MM.1S (cell line): ENCODE measurements at regions not wholly inside any gene's neighbourhood (a gene's known extent, or its start where the extent isn't known, plus 50 kb on each side); places are given as distances from the start of the nearest gene placed in this dataset.

ENCODE experiments used
- DNase-seq: peaks from one replicate; pipeline ENCODE4 v3.0.0-alpha.2; 2015
- H2AFZ ChIP-seq: fragments of 300-600 bp; sonication (generic); 2 replicates; pipeline ENCODE4 v1.6.0; 2016; ENCODE audit warnings: antibody characterized with exemption, low read length
- H3F3A ChIP-seq: fragments of 300-600 bp; sonication (generic); 2 replicates; pipeline ENCODE4 v1.6.1; 2016; ENCODE audit warnings: mild to moderate bottlenecking, antibody characterized with exemption, low read length, moderate library complexity, mixed read lengths; ENCODE audit not compliant: insufficient read depth
- H3K27ac ChIP-seq: fragments of 300-600 bp; sonication (generic); 2 replicates; pipeline ENCODE4 v1.5.1; 2016; ENCODE audit warnings: mild to moderate bottlenecking, low read length
- H3K27me3 ChIP-seq: fragments of 300-600 bp; sonication (generic); replicated peaks from 2 replicates; pipeline ENCODE4 v1.6.0; 2016; ENCODE audit warnings: low read length; ENCODE audit not compliant: insufficient read depth
- H3K36me3 ChIP-seq: fragments of 300-600 bp; sonication (generic); replicated peaks from 2 replicates; pipeline ENCODE4 v1.6.1; 2016; ENCODE audit warnings: mild to moderate bottlenecking, low read length, mixed read lengths; ENCODE audit not compliant: insufficient read depth
- H3K4me1 ChIP-seq: fragments of 300-600 bp; sonication (generic); 2 replicates; pipeline ENCODE4 v1.6.1; 2016; ENCODE audit warnings: low read length, mixed read lengths
- H3K4me2 ChIP-seq: fragments of 300-600 bp; sonication (generic); 2 replicates; pipeline ENCODE4 v1.6.0; 2016; ENCODE audit warnings: low read depth, low read length
- H3K4me3 ChIP-seq: fragments of 300-600 bp; sonication (generic); 2 replicates; pipeline ENCODE4 v1.5.1; 2016; ENCODE audit warnings: low read length, mixed read lengths
- H3K79me2 ChIP-seq: fragments of 300-600 bp; sonication (generic); 2 replicates; pipeline ENCODE4 v1.6.1; 2016; ENCODE audit warnings: mixed run types, low read length, mixed read lengths
- H3K9ac ChIP-seq: fragments of 300-600 bp; sonication (generic); 2 replicates; pipeline ENCODE4 v1.6.1; 2016; ENCODE audit warnings: low read length, mixed read lengths
- H3K9me2 ChIP-seq: fragments of 300-600 bp; sonication (generic); replicated peaks from 2 replicates; pipeline ENCODE4 v1.6.1; 2016; ENCODE audit warnings: mild to moderate bottlenecking, low read length, mixed read lengths; ENCODE audit not compliant: insufficient read depth
- H3K9me3 ChIP-seq: fragments of 300-600 bp; sonication (generic); replicated peaks from 2 replicates; pipeline ENCODE4 v1.6.1; 2016; ENCODE audit warnings: mild to moderate bottlenecking, low read length, mixed read lengths; ENCODE audit not compliant: insufficient read depth
- H4K20me1 ChIP-seq: fragments of 300-600 bp; sonication (generic); 2 replicates; pipeline ENCODE4 v1.6.1; 2016; ENCODE audit warnings: mild to moderate bottlenecking, low read length, moderate library complexity, mixed read lengths; ENCODE audit not compliant: insufficient read depth
- EZH2 ChIP-seq: fragments of 300-600 bp; sonication (generic); optimal IDR thresholded peaks from 2 replicates; pipeline ENCODE3; 2017; ENCODE audit warnings: low read depth, mild to moderate bottlenecking, antibody characterized with exemption, low read length, mixed read lengths
- EZH2phosphoT487 ChIP-seq: fragments of 300-600 bp; sonication (generic); IDR thresholded peaks from 2 replicates; pipeline ENCODE4 v1.6.1; 2018; ENCODE audit warnings: antibody characterized with exemption, low read length
- TF ChIP-seq, protein P1 (sequence below): fragments of 300-600 bp; sonication (generic); IDR thresholded peaks from 2 replicates; pipeline ENCODE4 v1.5.1; 2016; ENCODE audit warnings: antibody characterized with exemption, low read length, mixed read lengths

DNA sequence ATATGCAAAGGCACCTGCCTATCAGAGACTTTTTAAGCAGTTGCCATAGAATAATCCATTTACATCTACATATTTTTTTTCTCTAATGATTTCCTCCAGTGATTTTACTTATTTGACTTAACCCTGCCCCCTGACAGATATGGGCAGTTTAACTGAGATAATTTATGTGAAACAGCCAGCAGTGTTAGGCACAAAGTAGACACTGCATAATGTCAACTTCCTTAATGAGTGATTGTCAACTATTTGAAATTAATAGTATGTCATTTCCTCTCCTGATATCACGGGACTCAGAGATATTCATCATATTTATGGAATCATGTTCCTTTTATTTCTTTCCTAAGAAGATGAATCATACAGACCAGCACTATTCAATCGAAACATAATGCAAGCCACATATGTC, 179.9 kb upstream of the ATP10A start:
- no peak overlapping the region for H3K4me2 ChIP-seq
- H3K9ac ChIP-seq, result no peak overlapping the region
- no peaks in the 10 kb centered on the region for H3K27me3 ChIP-seq
- no peak overlapping the region for H3K27ac ChIP-seq
- no peaks in the 10 kb centered on the region for H4K20me1 ChIP-seq
- H2AFZ ChIP-seq, result no peak overlapping the region
- no peak overlapping the region for H3K4me3 ChIP-seq
- H3K79me2 ChIP-seq, result no peaks in the 10 kb centered on the region
- H3F3A ChIP-seq, result no peaks in the 10 kb centered on the region
- TF ChIP-seq EZH2phosphoT487 (no peak), EZH2 (no peak)
- TF ChIP-seq, protein P1, sequence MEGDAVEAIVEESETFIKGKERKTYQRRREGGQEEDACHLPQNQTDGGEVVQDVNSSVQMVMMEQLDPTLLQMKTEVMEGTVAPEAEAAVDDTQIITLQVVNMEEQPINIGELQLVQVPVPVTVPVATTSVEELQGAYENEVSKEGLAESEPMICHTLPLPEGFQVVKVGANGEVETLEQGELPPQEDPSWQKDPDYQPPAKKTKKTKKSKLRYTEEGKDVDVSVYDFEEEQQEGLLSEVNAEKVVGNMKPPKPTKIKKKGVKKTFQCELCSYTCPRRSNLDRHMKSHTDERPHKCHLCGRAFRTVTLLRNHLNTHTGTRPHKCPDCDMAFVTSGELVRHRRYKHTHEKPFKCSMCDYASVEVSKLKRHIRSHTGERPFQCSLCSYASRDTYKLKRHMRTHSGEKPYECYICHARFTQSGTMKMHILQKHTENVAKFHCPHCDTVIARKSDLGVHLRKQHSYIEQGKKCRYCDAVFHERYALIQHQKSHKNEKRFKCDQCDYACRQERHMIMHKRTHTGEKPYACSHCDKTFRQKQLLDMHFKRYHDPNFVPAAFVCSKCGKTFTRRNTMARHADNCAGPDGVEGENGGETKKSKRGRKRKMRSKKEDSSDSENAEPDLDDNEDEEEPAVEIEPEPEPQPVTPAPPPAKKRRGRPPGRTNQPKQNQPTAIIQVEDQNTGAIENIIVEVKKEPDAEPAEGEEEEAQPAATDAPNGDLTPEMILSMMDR, result no peak
- no peak for DNase-seq
- H3K9me2 ChIP-seq, result no peaks in the 10 kb centered on the region
- H3K9me3 ChIP-seq, result no peaks in the 10 kb centered on the region
- H3K36me3 ChIP-seq, result no peaks in the 10 kb centered on the region
- H3K4me1 ChIP-seq, result no peaks in the 10 kb centered on the region

DNA sequence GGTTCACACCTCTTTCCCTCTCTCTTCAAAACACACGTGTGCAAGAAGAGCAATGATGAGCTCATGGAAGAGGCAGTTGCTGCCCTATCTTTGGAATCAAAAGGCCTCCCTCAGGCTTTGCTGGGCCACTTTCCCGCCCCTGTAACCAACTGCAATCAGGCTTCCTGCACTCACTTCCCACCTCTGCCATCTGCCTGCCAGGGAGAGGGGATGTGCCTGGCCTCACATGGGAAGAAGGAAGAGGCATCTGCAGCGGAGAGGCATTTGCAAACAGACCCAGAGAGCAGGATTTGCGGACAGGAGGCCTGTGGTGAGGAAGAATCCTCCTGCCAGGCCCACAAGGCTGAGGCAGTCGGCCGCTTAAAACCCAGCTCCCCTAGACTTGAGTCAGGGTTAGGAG, 175.6 kb upstream of the ATP10A start:
- Histone ChIP-seq H3K9me3 (no peaks in the 10 kb centered on the region), H3K4me3 (no peak overlapping the region), H3K4me1 (no peaks in the 10 kb centered on the region), H3K27me3 (no peaks in the 10 kb centered on the region), H3K36me3 (no peaks in the 10 kb centered on the region), H3K27ac (no peak overlapping the region), H2AFZ (no peak overlapping the region), H3K4me2 (no peak overlapping the region), H4K20me1 (no peaks in the 10 kb centered on the region), H3K9me2 (no peaks in the 10 kb centered on the region), H3K9ac (no peak overlapping the region), H3K79me2 (no peaks in the 10 kb centered on the region), H3F3A (no peaks in the 10 kb centered on the region)
- TF ChIP-seq EZH2 (no peak), EZH2phosphoT487 (no peak)
- TF ChIP-seq, protein P1, result no peak
- DNase-seq, result no peak

DNA sequence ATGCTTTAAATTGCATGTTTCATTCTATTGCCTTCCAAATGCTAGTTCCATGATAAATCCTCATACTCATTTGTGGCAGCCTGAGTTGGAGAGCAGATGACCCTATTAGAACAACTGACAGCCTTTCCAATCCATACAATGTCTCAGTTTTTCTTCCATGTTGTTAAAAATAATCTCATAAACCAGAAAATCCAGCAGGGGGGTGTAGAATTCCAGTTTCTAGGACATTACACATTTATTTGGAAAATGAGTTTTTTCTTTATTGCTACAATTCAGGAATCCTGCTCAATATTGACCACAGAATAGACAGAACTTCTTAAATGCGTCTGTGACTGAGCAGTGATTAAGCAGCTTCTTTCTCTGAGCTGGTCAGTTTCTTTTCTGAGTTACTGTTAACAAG, 174.2 kb upstream of the ATP10A start:
- H3K27ac ChIP-seq, result no peak overlapping the region
- no peak overlapping the region for H3K9ac ChIP-seq
- no peak overlapping the region for H3K4me2 ChIP-seq
- H3F3A ChIP-seq, result no peaks in the 10 kb centered on the region
- H3K79me2 ChIP-seq, result no peaks in the 10 kb centered on the region
- no peaks in the 10 kb centered on the region for H3K36me3 ChIP-seq
- no peaks in the 10 kb centered on the region for H3K9me2 ChIP-seq
- H2AFZ ChIP-seq, result no peak overlapping the region
- H3K9me3 ChIP-seq, result no peaks in the 10 kb centered on the region
- no peaks in the 10 kb centered on the region for H4K20me1 ChIP-seq
- H3K4me3 ChIP-seq, result no peak overlapping the region
- H3K27me3 ChIP-seq, result no peaks in the 10 kb centered on the region
- DNase-seq, result no peak
- H3K4me1 ChIP-seq, result no peaks in the 10 kb centered on the region
- TF ChIP-seq EZH2, result no peak
- TF ChIP-seq EZH2phosphoT487, result no peak
- TF ChIP-seq, protein P1, result no peak

DNA sequence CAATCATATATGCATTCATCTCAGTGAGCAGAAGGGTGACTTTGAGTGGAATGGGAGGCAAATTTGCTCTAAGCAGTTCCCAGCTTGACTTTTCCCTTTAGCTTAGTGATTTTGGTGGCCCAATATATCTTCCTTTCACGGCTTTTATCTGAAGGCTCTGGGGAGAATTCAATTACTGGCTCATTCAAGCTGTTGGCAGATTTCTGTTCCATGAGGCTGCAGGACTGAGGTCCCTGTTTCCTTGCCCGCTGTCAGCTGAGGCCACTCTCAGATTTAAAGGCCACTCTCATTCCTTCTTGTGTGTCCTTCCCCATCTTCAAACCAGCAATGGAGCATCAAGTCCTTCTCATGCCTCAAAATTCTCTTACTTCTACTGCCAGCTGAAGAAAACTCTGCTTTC, 170.4 kb upstream of the ATP10A start:
- no peak overlapping the region for H3K4me3 ChIP-seq
- no peaks in the 10 kb centered on the region for H3K9me2 ChIP-seq
- H3F3A ChIP-seq, result no peaks in the 10 kb centered on the region
- no peaks in the 10 kb centered on the region for H4K20me1 ChIP-seq
- H3K27ac ChIP-seq, result no peak overlapping the region
- DNase-seq, result no peak
- no peaks in the 10 kb centered on the region for H3K36me3 ChIP-seq
- no peaks in the 10 kb centered on the region for H3K9me3 ChIP-seq
- no peak for TF ChIP-seq EZH2
- TF ChIP-seq, protein P1, result no peak
- TF ChIP-seq EZH2phosphoT487, result no peak
- no peaks in the 10 kb centered on the region for H3K79me2 ChIP-seq
- H3K27me3 ChIP-seq, result no peaks in the 10 kb centered on the region
- no peak overlapping the region for H3K9ac ChIP-seq
- no peak overlapping the region for H3K4me2 ChIP-seq
- no peak overlapping the region for H2AFZ ChIP-seq
- H3K4me1 ChIP-seq, result no peaks in the 10 kb centered on the region
